Fibroblast of peridontal ligament (primary cell): ENCODE measurements at regions not wholly inside any gene's neighbourhood (a gene's known extent, or its start where the extent isn't known, plus 50 kb on each side); places are given as distances from the start of the nearest gene placed in this dataset.

ENCODE experiments used
- DNase-seq: peaks from one replicate; pipeline ENCODE4 v3.0.0-alpha.2; 2010; ENCODE audit errors: extremely low read depth

DNA sequence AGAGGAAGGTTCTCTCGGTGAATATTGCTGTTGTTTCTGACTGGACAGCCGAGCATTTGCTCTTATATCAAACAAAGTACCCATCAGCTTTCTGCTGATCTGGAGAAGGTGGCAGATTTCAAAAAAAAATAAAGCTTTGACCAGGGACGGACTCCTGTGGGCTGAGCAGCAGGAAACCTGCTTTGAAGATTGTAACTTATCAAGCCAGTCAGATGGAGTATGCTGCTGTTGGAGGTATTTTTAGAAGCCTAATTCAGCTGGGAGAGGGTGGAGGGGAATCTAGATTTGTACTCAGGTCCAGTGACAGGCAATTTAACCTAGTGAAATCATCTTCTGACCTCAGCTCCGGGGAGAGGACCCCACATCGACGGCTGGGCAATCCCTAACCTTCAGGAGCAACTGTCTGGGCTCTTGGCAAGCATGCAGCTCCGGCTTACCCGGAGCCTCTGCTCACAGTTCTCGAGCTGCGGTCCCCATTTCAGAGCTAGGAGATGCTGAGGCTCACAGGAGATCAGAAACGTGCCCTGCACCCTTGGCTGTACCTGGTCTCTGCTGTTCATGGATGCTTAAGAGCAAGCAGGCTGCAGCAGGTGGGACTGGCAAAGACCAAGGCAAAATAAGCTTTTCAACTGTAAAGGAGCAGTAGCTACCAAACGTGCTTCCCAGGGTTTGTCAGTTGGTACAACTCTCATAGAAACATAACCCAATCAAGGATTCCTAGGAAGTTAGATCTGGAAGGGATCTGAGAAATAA, 89.3 kb upstream of the ST8SIA2 start:
- no peak for DNase-seq

DNA sequence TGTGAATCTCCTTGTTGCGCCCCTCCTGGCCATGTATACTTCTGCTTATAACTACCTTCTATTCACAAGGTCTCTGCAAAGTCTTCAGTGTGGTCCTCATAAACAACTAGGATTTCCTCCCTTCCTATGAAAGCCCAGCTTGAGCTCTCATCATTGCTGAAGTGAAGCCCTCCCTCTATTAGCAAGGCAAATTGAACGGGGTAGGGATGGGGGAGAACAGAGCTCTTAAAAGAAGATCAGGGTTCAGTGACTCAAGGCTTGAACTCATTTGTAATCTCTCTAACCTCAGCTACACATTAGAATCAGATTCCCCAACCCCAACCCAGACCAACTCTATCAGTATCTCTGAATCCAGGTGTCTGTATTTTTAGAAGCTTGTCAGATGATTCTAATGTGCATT, 88.3 kb upstream of the ST8SIA2 start:
- no peak for DNase-seq

DNA sequence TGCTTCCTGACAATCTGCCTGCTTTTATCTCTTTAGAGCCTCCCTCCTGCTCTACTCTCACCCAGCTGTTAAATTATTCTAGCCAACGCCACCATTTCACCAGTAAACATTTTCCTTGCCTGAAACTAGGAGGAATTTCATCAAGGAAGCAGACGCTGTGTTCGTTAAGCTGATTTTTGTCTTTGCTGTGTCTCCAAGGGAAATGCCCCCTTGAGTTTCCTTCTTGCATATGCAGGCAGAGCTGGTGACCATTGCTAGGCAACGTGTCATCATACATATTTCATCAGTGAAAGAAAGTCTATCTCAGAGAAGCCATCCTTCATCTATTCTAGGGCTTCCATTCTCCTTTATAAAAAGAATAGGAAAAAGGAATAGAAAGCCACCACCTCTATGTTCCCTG, 87.0 kb upstream of the ST8SIA2 start:
- DNase-seq = no peak

DNA sequence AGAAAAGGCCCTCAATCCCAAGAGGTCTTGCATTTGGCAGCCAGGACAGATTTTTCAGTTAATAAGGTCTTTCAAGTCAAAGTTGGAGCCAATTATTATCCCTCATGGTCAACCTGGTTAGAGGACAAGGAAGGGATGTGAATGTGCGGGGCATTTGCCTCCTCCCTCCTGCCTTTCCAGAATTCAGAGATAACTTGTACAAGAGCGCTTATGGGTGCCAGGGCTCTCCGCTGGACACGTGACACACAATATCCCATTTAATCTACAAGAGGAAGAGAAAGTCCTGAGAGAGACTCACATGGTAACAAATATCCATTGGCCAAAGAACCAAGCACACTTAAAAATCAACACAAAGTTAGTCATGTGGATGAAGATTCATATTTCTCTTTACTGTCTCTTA, 78.5 kb upstream of the ST8SIA2 start:
- DNase-seq = no peak

DNA sequence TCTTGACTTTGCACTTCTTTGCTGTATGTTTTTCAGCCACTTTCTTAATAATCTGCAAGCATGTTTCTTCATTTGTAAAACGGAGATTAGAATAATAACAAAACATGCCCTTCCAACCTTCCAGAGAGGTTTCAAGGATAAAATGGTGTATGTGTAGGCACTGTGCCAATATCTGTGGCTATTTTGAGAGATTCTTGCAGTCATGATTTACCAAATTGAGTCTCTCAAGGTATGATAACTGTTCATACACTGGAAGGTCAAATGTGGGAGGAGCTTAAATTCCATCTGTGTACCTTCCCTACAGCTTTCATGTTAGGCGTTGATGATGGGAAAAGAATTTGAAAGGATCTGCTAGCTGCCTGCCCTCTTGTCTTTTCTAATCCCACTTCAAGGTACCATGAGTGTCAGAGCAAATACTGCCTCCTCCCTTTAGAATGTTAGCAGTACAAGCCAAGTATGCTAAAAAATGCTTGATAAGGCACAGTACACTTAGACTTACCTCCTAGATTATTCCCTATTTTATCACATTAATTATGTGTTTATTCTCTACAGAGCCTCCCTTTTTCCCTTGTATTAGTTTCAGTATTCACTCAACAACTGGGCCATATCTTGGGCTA, 78.0 kb upstream of the ST8SIA2 start:
- no peak for DNase-seq

DNA sequence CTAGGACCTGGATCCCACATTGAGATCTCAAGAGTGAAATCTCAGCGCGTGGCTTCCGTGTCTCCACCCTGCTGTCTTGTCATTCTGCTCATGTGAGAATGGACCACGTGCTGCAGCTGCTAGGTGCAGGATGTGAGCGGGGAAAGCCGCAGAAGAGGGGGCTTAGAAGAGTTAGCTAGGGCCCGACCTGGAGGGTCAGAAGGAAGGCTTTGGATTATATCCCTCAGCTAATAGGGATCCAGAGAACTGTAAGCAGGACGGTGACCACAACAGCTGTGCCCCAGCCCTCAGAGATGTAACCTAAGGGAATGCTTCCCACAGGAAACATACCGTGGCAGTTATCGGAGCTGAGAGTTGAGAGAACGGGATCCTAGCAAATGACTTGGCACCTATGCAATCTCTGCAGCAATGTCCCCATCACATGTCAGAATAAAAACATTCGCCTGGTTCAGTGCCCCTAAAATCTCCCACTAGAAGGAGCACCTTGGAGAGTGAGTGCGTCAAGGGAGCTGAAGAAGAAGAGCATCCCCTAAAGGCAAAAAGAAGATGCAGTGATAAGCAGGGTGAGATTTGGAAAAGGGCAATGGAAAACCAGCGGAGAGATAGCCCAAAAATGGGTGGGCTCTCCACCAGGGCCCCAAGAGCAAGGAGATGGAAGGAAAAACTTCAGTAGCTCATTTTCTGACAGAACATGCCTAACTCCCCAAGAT, 76.9 kb upstream of the ST8SIA2 start:
- no peak for DNase-seq

DNA sequence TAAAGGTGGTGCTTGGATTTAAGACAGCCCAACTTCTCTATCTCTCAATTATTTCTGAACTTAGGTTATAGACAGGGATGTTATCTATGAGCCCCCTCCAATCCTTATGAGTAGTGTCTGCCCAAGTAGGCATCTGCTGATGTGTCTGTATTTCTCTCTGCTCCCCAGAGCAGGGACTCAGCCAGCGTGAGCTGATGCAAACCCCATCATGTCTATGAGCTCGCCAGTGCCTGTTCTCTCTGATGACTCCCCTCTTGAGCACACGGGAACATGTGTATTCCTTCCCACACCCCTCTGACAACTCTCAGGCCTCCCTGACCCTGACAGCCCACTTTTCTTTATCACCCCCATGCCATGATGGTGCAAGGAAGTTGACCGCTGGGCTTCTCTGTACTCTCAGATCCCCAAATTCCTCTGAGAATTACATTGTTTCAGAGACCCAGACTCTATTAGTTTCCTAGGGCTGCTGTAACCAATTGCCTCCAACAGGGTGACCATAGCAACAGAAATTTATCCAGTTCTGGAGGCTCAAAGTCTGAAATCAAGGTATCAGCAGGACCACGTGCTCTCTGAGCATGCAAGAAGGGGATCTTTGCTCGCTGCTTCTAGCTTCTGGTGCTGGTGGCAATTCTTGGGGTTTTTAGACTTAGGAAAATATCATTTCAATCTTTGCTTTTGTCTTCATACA, 73.5 kb upstream of the ST8SIA2 start:
- DNase-seq = no peak

DNA sequence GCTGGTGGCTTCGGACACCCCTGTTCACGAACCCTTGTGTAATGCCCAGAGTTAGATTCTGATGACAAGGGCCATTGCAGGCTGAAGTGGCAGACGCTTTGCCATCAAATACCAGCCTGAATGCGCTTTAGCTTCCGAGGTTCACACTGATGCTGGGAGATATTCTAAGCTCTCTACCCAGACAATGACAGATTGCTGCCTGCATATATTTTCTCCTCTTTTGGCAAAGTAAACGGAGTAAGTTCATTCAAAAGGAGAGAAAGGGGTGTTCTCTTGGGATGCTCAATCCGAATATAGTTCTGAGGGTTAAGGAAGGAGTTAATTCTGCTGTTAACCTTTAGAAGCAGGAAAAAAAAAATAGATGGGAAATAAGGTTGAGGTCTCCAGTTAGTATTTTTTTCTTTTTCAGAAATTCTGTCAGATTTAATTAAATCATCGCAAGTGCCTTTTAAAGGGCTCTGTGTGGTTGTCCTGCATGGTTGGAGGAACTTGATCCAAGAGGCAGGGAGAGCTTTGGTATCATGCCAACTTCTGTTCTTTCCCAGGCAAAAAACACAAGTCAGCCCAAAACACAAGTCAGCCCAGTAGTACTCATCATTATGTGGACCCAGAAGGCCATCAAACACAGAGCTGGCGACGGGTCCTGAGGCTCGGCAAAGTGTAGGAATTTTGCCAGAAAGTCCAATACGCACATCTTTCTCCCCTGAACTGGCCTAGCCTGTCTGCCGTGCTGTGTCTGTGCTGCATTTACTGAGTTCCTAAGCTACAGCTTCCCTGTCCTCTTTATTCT, 70.9 kb upstream of the ST8SIA2 start:
- no peak for DNase-seq

DNA sequence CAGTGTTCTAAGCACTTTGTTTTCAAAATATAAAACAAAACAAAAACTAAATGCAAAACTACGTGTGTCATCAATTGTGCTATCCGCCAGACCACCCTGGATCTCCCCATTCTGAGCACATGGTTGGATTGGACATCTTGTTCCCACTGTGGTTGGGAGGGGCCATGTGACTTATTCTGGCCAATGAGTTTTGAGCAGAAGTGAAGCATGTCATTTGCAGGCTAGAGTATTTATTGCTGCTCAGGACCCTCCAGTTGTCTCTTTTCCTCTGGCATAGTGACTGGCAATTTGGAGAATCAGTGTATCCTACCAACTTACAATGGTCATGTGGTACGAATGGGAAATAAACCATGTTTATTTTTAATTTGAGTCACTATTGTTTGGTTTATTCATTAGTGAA, 70.2 kb upstream of the ST8SIA2 start:
- no peak for DNase-seq

DNA sequence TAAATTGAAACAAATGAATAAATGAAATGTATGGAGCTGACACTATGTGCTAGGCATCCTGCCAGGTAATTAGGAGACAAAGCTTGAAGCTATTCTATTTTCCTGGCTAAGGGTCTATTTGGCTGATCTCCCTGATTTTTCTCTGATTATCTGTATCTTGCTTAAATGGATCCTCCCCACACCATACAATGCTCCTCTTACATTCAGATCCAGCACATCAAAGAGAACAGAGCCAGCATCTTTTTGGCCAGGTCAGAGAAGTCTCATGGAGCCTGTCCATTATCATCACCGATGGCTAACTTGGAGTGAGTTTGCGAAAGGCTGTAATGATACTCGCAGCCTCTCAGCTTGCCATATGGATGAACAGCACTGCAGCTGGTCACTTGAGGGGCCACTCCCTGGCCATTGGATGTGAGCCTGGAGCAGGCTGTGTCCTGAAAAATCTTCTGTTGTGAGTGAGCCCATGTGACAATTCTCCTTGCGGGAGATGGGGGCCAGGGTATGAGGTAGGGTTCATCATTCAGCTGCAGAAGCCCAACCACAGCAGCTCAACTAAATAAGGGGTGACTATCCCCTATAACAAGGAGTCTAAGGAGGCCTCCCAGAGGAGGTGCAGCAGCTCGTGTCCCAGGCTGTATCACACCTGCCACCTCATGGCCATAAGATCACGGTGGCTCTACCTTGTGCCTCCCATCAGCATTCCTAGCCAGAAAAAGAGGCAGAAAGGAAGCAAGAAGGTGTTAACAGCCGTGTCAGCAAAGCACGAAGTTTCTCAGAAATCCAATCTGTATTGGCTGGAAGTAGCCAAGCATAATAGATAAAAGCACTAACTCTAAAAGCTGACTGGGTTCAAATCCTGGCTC, 69.3 kb upstream of the ST8SIA2 start:
- no peak for DNase-seq

DNA sequence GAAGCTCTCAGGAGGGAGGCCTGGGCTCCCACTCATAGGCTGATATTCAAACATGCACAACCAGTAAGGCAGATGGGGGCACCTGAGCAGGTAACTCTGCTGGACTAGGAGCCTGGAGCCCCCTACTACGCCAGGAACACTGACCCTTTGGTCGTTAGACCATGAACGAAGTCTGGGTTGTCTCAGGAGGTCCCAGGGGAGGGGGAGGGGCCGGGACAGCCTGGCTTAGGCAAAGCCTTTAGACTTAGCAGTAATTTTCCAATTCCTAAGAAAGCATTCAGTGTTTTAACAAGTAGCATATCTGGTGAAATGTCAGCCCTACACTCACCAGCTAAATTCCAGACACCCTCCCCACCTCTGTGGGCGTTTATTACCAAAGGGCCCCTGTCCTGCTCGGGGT, 67.4 kb upstream of the ST8SIA2 start:
- DNase-seq = no peak

DNA sequence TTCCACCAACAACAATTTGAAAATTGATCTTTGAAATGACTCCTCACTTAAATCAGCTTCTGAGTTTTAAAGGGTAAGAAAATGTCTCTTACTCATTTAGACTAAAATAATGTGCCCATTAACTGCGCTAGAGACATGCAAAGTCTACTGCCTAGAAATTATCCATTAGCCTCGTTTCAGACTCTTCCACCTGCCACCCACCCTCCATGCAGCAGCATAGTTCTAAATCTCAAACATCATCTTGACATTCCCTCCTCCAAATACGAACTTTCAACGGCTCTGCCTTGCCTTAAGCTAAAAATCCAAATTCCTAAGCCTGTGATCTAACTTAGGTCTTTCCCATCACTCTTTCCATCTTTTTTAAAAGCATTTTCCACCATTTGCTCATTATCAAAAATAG, 66.6 kb upstream of the ST8SIA2 start:
- DNase-seq = no peak

DNA sequence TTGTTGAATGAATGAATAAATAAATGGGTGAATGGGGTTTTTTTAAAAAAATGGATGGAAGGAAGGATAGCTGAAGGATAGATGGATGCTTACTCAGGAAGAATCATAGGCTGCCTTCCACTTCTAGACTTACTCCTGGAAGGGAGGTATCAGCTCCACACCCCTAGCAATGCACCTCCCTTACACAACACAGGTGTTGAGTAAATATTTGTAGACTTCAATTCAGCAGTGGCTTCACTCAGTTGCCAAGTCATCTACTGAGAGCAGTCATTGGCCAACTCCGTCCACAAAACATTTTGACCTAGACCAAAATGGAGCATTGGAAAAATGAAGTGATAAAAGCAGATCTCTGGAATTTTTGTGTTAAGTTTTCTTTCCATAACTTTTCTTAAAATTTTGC, 65.5 kb upstream of the ST8SIA2 start:
- no peak for DNase-seq

DNA sequence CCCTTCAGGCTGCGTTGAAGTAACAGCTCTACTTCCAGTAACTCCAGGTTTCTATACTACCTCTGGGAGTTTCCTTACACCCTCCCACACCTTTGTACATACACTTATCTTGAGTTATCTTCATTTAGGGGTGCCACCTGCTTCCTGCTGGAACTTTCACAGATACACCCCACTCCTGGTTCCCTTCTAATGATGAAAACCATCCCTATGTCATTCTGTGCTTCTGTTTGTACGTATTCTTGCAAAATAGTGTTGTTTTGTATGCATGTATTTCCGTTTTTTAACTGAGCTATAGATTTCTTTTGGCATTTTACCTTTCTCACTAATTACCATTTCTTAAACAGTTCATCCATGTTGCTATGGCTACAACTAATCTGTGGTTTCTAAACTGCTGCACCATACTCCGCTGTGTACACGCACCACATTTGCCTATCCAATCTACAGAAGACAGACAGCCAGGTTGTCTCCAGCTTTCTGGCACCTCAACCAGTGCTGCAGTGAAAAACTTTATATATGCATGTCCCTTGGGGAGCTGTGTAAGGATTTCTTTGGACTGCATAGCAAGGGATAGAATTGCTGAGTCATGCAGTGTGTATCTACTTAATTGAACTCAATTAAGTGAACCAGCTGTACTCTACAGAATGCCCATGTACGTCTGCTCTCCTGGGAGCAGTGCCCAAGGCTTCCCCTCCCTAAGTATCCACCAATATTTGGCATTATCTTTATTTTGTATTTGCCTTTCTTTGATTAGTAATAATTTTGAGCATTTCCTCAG, 61.4 kb upstream of the ST8SIA2 start:
- DNase-seq = no peak

DNA sequence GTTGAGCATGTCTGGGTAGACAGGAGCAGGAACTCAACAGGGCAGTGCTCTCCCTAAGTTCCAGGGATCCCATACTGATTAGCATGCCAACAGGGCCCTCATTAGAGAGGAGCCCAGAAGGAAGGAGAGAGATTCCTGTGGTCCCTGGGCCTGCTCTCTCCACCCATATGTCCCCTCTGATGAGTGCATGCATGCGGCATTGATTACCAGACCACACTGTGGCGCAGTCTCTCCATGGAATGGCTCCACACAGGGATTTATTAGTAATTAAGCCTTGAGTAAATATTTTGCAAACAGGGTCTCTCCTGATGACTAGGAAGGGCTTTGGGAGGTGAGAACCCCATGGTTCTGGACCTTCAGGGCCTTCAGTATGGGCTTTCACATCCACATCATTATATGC, 60.0 kb upstream of the ST8SIA2 start:
- no peak for DNase-seq

DNA sequence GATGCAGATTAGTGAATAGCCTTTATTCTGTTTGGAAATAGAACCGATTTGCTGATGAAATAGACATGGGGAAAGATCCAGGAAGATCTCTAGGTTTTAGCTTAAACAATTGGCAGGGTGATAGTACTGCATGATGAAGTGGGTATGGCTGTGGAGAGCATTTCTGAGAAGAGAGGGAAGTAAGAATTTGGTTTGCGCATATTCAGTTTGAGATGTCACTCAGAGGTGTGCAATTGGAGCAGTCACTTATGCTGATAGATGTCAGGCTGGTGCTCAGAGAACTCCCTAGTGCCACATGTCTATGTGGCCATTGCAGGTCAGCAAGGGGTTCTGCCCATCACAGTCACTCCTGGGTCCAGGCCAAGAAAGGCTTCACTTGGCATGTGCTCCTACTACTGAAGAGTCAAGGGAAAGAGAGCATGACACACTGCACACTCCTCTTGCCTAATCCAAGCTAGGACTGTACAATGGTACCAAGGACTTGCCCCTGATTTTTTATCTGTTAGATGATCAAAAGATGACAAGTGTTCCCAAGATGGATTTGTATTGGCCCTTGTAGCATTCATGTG, 57.2 kb upstream of the ST8SIA2 start:
- DNase-seq = no peak

DNA sequence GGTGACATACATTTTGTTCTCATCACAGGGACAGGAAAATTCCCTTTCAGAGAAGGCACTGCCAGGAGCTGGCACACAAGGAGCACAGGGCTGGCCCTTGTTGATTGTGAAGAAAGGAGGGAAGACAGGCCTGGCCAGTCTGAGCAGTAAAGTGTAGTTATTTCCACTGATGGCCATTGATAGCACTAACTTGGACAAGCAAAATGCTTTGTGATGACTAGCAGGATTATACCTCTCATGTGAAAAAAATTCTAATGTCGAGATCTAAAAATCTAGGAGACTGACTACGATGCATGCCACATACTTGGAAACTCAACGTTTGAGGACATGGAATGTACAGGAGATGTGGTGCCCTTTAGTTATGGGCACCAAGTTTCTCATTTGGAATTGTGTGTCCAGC, 54.3 kb upstream of the ST8SIA2 start:
- DNase-seq = no peak
